Neutrophil (primary cell): ENCODE measurements at regions not wholly inside any gene's neighbourhood (a gene's known extent, or its start where the extent isn't known, plus 50 kb on each side); places are given as distances from the start of the nearest gene placed in this dataset.
"Not testable (repeated sequence)": the region's sequence is repeated elsewhere in the genome, so short reads cannot be mapped to it uniquely, and the experiment has no call there.

Experiments
- H3K27ac ChIP-seq: fragments of 200-600 bp; sonication (generic); 2 replicates; pipeline ENCODE4 v1.5.1; 2016; ENCODE audit warnings: mild to moderate bottlenecking, moderate library complexity
- H3K27me3 ChIP-seq: fragments of 200-600 bp; sonication (generic); 2 replicates; pipeline ENCODE4 v1.6.0; 2016; ENCODE audit warnings: mild to moderate bottlenecking
- H3K36me3 ChIP-seq: fragments of 200-600 bp; sonication (generic); 2 replicates; pipeline ENCODE4 v1.5.1; 2017
- H3K4me1 ChIP-seq, 2 experiments: fragments of 200-600 bp in 1 of 2; sonication (generic) in 1 of 2; 1 replicate in 1 of 2; 2 replicates in 1 of 2; pipeline versions ENCODE4 v1.5.1 to v1.6.1; 2013 to 2016; ENCODE audit warnings: low read depth in 1 of 2, low read length in 1 of 2, mild to moderate bottlenecking in 1 of 2, moderate library complexity in 1 of 2; ENCODE audit not compliant: control insufficient read depth in 1 of 2, insufficient read depth in 1 of 2
- H3K4me3 ChIP-seq, 2 experiments: fragments of 200-600 bp in 1 of 2; sonication (generic) in 1 of 2; 1 replicate in 1 of 2; 2 replicates in 1 of 2; pipeline ENCODE4 v1.5.1; 2013 to 2016; ENCODE audit warnings: low read depth in 1 of 2, low read length in 1 of 2, mild to moderate bottlenecking in 1 of 2, moderate library complexity in 1 of 2
- H3K9me3 ChIP-seq: fragments of 200-600 bp; sonication (generic); 2 replicates; pipeline ENCODE4 v1.5.1; 2016
- TF ChIP-seq, protein P1 (sequence below): fragments of 200-600 bp; sonication (generic); IDR thresholded peaks from 2 replicates; pipeline ENCODE4 v1.5.1; 2016; ENCODE audit warnings: antibody characterized with exemption

DNA sequence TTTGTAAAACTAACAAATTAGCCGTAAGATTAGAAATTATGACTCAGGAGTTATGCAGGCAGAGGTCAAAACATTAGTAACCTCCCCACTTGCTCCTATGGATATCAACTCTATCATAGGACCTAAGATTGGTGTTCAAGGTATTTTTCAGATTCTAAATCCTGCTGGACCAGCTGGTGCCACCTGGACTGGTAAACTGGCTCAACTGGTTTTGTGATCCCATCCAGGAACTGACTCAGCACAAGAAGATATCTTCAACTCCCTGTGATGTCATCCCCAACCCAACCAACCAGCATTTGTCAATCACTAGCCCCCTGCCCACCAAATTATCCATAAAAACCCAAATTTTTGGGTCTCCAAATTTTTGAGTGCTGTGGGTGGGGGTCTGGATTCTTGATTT lies 98.1 kb upstream of the OR4E1 start:
- H3K27ac ChIP-seq, result no peak overlapping the region
- H3K4me1 ChIP-seq, result no peaks in the 10 kb centered on the region
- TF ChIP-seq, protein P1, sequence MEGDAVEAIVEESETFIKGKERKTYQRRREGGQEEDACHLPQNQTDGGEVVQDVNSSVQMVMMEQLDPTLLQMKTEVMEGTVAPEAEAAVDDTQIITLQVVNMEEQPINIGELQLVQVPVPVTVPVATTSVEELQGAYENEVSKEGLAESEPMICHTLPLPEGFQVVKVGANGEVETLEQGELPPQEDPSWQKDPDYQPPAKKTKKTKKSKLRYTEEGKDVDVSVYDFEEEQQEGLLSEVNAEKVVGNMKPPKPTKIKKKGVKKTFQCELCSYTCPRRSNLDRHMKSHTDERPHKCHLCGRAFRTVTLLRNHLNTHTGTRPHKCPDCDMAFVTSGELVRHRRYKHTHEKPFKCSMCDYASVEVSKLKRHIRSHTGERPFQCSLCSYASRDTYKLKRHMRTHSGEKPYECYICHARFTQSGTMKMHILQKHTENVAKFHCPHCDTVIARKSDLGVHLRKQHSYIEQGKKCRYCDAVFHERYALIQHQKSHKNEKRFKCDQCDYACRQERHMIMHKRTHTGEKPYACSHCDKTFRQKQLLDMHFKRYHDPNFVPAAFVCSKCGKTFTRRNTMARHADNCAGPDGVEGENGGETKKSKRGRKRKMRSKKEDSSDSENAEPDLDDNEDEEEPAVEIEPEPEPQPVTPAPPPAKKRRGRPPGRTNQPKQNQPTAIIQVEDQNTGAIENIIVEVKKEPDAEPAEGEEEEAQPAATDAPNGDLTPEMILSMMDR, result no peak
- no peaks in the 10 kb centered on the region for H3K36me3 ChIP-seq
- peaks cover 31% of the 10 kb centered on the region for H3K27me3 ChIP-seq
- no peaks in the 10 kb centered on the region for H3K9me3 ChIP-seq
- H3K4me3 ChIP-seq, result no peak overlapping the region

DNA sequence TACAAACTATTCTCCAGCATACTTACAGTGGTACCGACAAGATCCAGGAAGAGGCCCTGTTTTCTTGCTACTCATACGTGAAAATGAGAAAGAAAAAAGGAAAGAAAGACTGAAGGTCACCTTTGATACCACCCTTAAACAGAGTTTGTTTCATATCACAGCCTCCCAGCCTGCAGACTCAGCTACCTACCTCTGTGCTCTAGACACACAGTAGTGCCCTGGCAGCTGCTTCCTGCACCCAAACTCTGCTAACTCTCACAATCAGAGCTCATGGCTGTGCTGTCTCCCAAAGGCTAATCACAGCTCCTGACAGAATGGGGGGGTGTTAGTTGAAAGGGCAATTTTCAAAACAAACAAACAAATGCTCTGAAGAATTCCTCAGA lies 95.2 kb upstream of the OR4E1 start:
- no peak overlapping the region for H3K27ac ChIP-seq
- peaks cover 10% of the 10 kb centered on the region for H3K27me3 ChIP-seq
- H3K9me3 ChIP-seq, result no peaks in the 10 kb centered on the region
- TF ChIP-seq, protein P1, result no peak
- H3K4me1 ChIP-seq, result no peaks in the 10 kb centered on the region
- H3K36me3 ChIP-seq, result no peaks in the 10 kb centered on the region
- no peak overlapping the region for H3K4me3 ChIP-seq

DNA sequence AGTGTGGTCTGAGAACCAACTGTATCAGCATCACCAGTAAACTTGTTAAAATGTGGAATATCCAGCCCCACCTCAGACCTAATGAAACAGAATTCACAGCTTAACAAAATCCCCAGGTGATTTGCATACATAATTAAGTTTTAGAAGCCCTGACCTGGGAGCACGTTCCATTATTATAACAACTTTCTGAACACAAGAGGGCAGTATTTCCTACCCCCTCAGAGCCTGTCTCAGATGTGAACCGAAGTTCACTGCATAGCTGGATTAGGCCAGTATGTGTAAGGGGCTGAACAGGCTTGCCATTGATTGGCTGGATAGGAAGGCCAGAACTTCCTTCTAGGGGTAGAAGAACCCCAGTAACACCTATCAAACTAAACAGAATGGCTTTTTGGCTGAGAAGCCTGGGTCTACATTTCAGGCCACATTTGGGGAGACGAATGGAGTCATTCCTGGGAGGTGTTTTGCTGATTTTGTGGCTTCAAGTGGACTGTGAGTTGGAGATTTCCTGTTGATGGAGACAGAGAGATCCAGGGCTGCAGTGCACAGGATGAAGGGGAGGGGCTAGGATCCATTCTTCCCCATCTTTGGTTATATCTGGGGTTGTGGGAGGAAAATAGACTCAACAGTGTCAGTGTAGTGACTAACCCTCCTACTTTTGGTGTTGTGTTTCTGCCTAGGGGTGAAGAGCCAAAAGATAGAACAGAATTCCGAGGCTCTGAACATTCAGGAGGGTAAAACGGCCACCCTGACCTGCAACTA lies 94.7 kb upstream of the OR4E1 start:
- peaks cover 10% of the 10 kb centered on the region for H3K27me3 ChIP-seq
- H3K36me3 ChIP-seq, result no peaks in the 10 kb centered on the region
- no peaks in the 10 kb centered on the region for H3K4me1 ChIP-seq
- no peak overlapping the region for H3K27ac ChIP-seq
- no peaks in the 10 kb centered on the region for H3K9me3 ChIP-seq
- H3K4me3 ChIP-seq, result no peak overlapping the region
- TF ChIP-seq, protein P1, result no peak

DNA sequence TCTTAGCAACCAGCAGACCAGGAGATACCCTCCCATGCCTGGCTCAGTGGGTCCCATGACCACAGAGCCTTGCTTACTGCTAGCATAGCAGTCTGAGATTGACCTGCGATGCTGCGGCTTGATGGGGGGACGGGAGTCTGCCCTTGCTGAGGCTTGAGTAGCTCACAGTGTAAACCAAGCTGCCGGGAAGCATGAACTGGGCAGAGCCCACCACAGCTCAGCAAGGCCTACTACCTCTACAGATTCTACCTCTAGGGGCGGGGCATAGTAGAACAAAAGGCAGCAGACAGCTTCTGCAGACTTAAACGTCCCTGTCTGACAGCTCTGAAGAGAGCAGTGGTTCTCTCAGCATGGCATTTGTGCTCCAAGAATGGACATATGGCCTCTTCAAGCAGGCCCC lies 86.7 kb upstream of the OR4E1 start:
- not testable (repeated sequence) for H3K27me3 ChIP-seq, H3K36me3 ChIP-seq, H3K27ac ChIP-seq, H3K4me1 ChIP-seq, H3K4me3 ChIP-seq, H3K9me3 ChIP-seq

DNA sequence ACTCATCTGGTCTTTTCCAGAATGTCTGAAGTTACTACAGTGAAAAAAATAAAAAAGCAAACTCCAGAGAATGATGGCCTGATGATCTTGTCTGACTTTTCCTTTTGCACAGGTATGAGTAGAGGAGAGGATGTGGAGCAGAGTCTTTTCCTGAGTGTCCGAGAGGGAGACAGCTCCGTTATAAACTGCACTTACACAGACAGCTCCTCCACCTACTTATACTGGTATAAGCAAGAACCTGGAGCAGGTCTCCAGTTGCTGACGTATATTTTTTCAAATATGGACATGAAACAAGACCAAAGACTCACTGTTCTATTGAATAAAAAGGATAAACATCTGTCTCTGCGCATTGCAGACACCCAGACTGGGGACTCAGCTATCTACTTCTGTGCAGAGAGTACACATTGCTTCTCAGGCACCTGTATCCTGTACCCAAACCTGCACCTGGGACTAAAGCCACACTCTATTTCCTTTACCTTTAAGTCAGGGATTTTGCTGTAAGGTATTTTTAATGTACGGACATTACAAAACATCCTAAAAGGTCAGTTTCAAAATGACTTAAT lies 75.8 kb upstream of the OR4E1 start:
- TF ChIP-seq, protein P1, result no peak
- H3K36me3 ChIP-seq, result no peaks in the 10 kb centered on the region
- H3K4me1 ChIP-seq, result peaks cover 0 to 4% of the 10 kb centered on the region in 2 experiments
- no peak overlapping the region for H3K27ac ChIP-seq
- no peak overlapping the region for H3K4me3 ChIP-seq
- peaks cover 24% of the 10 kb centered on the region for H3K27me3 ChIP-seq
- H3K9me3 ChIP-seq, result no peaks in the 10 kb centered on the region

DNA sequence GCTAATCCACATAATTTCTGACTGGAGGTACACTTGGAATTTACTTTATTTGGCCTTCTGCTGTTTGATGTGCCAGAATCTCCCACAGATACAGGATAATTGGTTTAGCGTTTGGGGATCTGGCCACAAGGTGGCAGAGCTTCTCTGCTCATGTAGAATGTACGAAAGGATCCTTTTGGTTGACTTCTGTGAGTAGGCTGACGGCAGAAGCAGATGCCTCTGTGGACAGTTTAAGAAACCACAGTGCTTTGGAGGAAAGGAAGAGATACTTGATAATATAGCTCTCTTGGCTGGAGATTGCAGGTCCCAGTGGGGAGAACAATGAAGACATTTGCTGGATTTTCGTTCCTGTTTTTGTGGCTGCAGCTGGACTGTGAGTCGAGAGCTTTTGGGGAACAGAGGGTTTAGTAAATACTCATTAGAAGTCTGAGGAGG lies 75.3 kb upstream of the OR4E1 start:
- no peak overlapping the region for H3K4me3 ChIP-seq
- TF ChIP-seq, protein P1, result no peak
- H3K4me1 ChIP-seq, result peaks cover 0 to 4% of the 10 kb centered on the region in 2 experiments
- H3K36me3 ChIP-seq, result no peaks in the 10 kb centered on the region
- H3K27ac ChIP-seq, result no peak overlapping the region
- no peaks in the 10 kb centered on the region for H3K9me3 ChIP-seq
- peaks cover 26% of the 10 kb centered on the region for H3K27me3 ChIP-seq
